Ureter (tissue), 1 donor: ENCODE measurements at regions not wholly inside any gene's neighbourhood (a gene's known extent, or its start where the extent isn't known, plus 50 kb on each side); places are given as distances from the start of the nearest gene placed in this dataset.

ENCODE experiments used
- DNase-seq: peaks from one replicate; pipeline ENCODE4 v3.0.0-alpha.2; 2020; ENCODE audit warnings: low spot score
- donor health status: DM: yes; HTN: yes; CAD: no.

- DNase-seq: no peak
Observed at GRCh38 chr13:74485757-74486156, 351.6 kb upstream of the KLF12 start.

- DNase-seq: no peak
Observed at GRCh38 chr13:74479124-74479523, 344.9 kb upstream of the KLF12 start.

GRCh38 chr13:74476788-74477187 is 342.6 kb upstream of the KLF12 start:
- no peak for DNase-seq

- DNase-seq: no peak
Observed at GRCh38 chr13:74476365-74476764, 342.2 kb upstream of the KLF12 start.

GRCh38 chr13:74466864-74467263 is 332.7 kb upstream of the KLF12 start:
- no peak for DNase-seq

- no peak for DNase-seq
Observed at GRCh38 chr13:74466020-74466419, 331.8 kb upstream of the KLF12 start.

- DNase-seq: no peak
Observed at GRCh38 chr13:74465271-74465670, 331.1 kb upstream of the KLF12 start.

- DNase-seq: no peak
Observed at GRCh38 chr13:74464670-74465069, 330.5 kb upstream of the KLF12 start.

GRCh38 chr13:74461011-74461410 is 326.8 kb upstream of the KLF12 start:
- DNase-seq: no peak

- DNase-seq: no peak
Observed at GRCh38 chr13:74452881-74453280, 318.7 kb upstream of the KLF12 start.

- no peak for DNase-seq
Observed at GRCh38 chr13:74452176-74452575, 318.0 kb upstream of the KLF12 start.

- DNase-seq: no peak
Observed at GRCh38 chr13:74450964-74451363, 316.8 kb upstream of the KLF12 start.

- no peak for DNase-seq
Observed at GRCh38 chr13:74450525-74450845, 316.3 kb upstream of the KLF12 start.

- DNase-seq: no peak
Observed at GRCh38 chr13:74449811-74450524, 315.8 kb upstream of the KLF12 start.

- DNase-seq: no peak
Observed at GRCh38 chr13:74444864-74445479, 310.8 kb upstream of the KLF12 start.

GRCh38 chr13:74444161-74444571 is 310.0 kb upstream of the KLF12 start:
- no peak for DNase-seq

- no peak for DNase-seq
Observed at GRCh38 chr13:74443631-74444030, 309.4 kb upstream of the KLF12 start.

- no peak for DNase-seq
Observed at GRCh38 chr13:74442751-74443150, 308.5 kb upstream of the KLF12 start.

GRCh38 chr13:74438901-74439300 is 304.7 kb upstream of the KLF12 start:
- no peak for DNase-seq

- no peak for DNase-seq
Observed at GRCh38 chr13:74434782-74435181, 300.6 kb upstream of the KLF12 start.

- DNase-seq: no peak
Observed at GRCh38 chr13:74424455-74424854, 290.3 kb upstream of the KLF12 start.

GRCh38 chr13:74423434-74423833 is 289.2 kb upstream of the KLF12 start:
- no peak for DNase-seq

GRCh38 chr13:74414458-74414857 is 280.3 kb upstream of the KLF12 start:
- no peak for DNase-seq

GRCh38 chr13:74413482-74413881 is 279.3 kb upstream of the KLF12 start:
- DNase-seq: no peak
